ENCODE measurements at regions not wholly inside any gene's neighbourhood (a gene's known extent, or its start where the extent isn't known, plus 50 kb on each side); places are given as distances from the start of the nearest gene placed in this dataset.

DNA sequence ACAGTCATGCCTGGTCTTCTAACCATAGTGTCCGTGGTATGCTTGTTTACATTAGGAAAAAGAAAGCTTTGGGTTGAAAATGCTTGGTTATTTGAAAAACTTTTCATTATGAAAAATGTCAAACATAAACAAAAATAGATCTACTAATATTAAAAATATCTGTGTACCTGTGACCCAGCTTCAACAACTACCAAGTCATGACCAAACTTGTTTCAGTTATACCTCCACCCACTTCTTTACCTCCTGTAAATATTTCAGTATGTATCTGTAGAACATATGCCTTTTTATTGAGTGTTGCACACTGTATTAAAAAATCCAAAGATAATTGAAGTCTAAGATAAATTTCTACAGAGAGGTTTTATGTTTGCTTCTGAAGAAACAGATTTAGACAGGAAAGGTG lies 153.7 kb upstream of the GYPA start:
- no peak overlapping the region for H3K56ac ChIP-seq (ENCODE audit: low read length)
- no peak overlapping the region for H3K4ac ChIP-seq (ENCODE audit: low read depth, low read length)
- no peak overlapping the region for H2AK5ac ChIP-seq (ENCODE audit: low read length)
- H2BK120ac ChIP-seq (ENCODE audit: low read depth, low read length): no peak overlapping the region
- H4K8ac ChIP-seq (ENCODE audit: low read depth, low read length): no peak overlapping the region
- no peak overlapping the region for H3K4me3 ChIP-seq (ENCODE audit: low read length)
- H3K79me1 ChIP-seq (ENCODE audit: low read length): no peaks in the 10 kb centered on the region
- H3K4me2 ChIP-seq (ENCODE audit: low read length): no peak overlapping the region
- DNase-seq: no peak
- H2BK5ac ChIP-seq (ENCODE audit: low read length): no peak overlapping the region
- H3K4me1 ChIP-seq (ENCODE audit: control insufficient read depth, low read depth, low read length): no peaks in the 10 kb centered on the region
- no peaks in the 10 kb centered on the region for H3K27me3 ChIP-seq (ENCODE audit: insufficient read depth, low read length, poor library complexity)
- no peaks in the 10 kb centered on the region for H3K79me2 ChIP-seq (ENCODE audit: control insufficient read depth, insufficient read depth, low read length)
- H4K5ac ChIP-seq (ENCODE audit: low read length): no peak overlapping the region
- H3K23ac ChIP-seq (ENCODE audit: low read length): no peak overlapping the region
- H3K18ac ChIP-seq (ENCODE audit: low read length): no peak overlapping the region
- no peak overlapping the region for H3K9ac ChIP-seq (ENCODE audit: low read length)
- no peak overlapping the region for H2BK15ac ChIP-seq (replicated peaks; ENCODE audit: low read depth)
- H3K27ac ChIP-seq (ENCODE audit: low read depth, low read length): no peak overlapping the region
- H3K36me3 ChIP-seq (ENCODE audit: control insufficient read depth, insufficient read depth, low read length): no peaks in the 10 kb centered on the region
- no CpG with 5 or more reads among the region's 1 CpG for WGBS (ENCODE audit: extremely low coverage, insufficient coverage, low lambda C conversion rate)

- H3K36me3 ChIP-seq (ENCODE audit: control insufficient read depth, insufficient read depth, low read length): no peaks in the 10 kb centered on the region
- no peak overlapping the region for H2BK5ac ChIP-seq (ENCODE audit: low read length)
- H3K27me3 ChIP-seq (ENCODE audit: insufficient read depth, low read length, poor library complexity): no peaks in the 10 kb centered on the region
- no peak overlapping the region for H3K56ac ChIP-seq (ENCODE audit: low read length)
- no peak for DNase-seq
- no peak overlapping the region for H3K4ac ChIP-seq (ENCODE audit: low read depth, low read length)
- H3K18ac ChIP-seq (ENCODE audit: low read length): no peak overlapping the region
- no peak overlapping the region for H4K5ac ChIP-seq (ENCODE audit: low read length)
- H3K4me3 ChIP-seq (ENCODE audit: low read length): no peak overlapping the region
- no peak overlapping the region for H3K27ac ChIP-seq (ENCODE audit: low read depth, low read length)
- no peak overlapping the region for H2BK120ac ChIP-seq (ENCODE audit: low read depth, low read length)
- no peaks in the 10 kb centered on the region for H3K79me1 ChIP-seq (ENCODE audit: low read length)
- no CpG with 5 or more reads among the region's 8 CpGs for WGBS (ENCODE audit: extremely low coverage, insufficient coverage, low lambda C conversion rate)
- H2AK5ac ChIP-seq (ENCODE audit: low read length): no peak overlapping the region
- no peak overlapping the region for H3K23ac ChIP-seq (ENCODE audit: low read length)
- no peaks in the 10 kb centered on the region for H3K4me1 ChIP-seq (ENCODE audit: control insufficient read depth, low read depth, low read length)
- no peak overlapping the region for H4K8ac ChIP-seq (ENCODE audit: low read depth, low read length)
- H3K79me2 ChIP-seq (ENCODE audit: control insufficient read depth, insufficient read depth, low read length): no peaks in the 10 kb centered on the region
- no peak overlapping the region for H2BK15ac ChIP-seq (replicated peaks; ENCODE audit: low read depth)
- H3K4me2 ChIP-seq (ENCODE audit: low read length): no peak overlapping the region
- no peak overlapping the region for H3K9ac ChIP-seq (ENCODE audit: low read length)
Observed at GRCh38 chr4:144295286-144295995, 154.9 kb upstream of the GYPA start.

DNA sequence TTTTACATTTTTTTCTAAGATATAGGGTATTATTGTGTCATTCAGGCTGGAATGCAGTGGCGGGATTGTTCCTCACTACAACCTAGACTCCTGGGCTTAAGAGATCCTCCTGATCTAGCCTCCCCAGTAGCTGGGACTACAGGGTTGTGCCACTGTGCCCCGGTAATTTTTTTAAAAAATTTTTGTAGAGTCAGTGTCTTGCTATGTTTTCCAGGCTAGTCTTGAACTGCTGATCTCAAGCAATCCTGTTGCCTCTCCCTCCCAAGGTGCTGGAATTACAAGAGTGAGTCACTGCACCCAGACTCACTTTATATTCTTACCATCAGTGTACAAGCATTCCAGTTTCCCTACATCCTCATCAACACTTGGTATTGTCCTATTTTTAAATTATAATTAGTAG lies 156.4 kb upstream of the GYPA start:
- no peak overlapping the region for H4K5ac ChIP-seq (ENCODE audit: low read length)
- no peaks in the 10 kb centered on the region for H3K36me3 ChIP-seq (ENCODE audit: control insufficient read depth, insufficient read depth, low read length)
- no peak overlapping the region for H2BK15ac ChIP-seq (replicated peaks; ENCODE audit: low read depth)
- H3K4me2 ChIP-seq (ENCODE audit: low read length): no peak overlapping the region
- no peak overlapping the region for H4K8ac ChIP-seq (ENCODE audit: low read depth, low read length)
- H3K56ac ChIP-seq (ENCODE audit: low read length): no peak overlapping the region
- no peak overlapping the region for H3K18ac ChIP-seq (ENCODE audit: low read length)
- H2BK5ac ChIP-seq (ENCODE audit: low read length): no peak overlapping the region
- WGBS (ENCODE audit: extremely low coverage, insufficient coverage, low lambda C conversion rate): no CpG with 5 or more reads among the region's 2 CpGs
- H3K79me1 ChIP-seq (ENCODE audit: low read length): no peaks in the 10 kb centered on the region
- H2AK5ac ChIP-seq (ENCODE audit: low read length): no peak overlapping the region
- no peak for DNase-seq
- H3K9ac ChIP-seq (ENCODE audit: low read length): no peak overlapping the region
- no peak overlapping the region for H2BK120ac ChIP-seq (ENCODE audit: low read depth, low read length)
- H3K27ac ChIP-seq (ENCODE audit: low read depth, low read length): no peak overlapping the region
- no peak overlapping the region for H3K23ac ChIP-seq (ENCODE audit: low read length)
- H3K4me3 ChIP-seq (ENCODE audit: low read length): no peak overlapping the region
- no peaks in the 10 kb centered on the region for H3K79me2 ChIP-seq (ENCODE audit: control insufficient read depth, insufficient read depth, low read length)
- H3K4ac ChIP-seq (ENCODE audit: low read depth, low read length): no peak overlapping the region
- no peaks in the 10 kb centered on the region for H3K27me3 ChIP-seq (ENCODE audit: insufficient read depth, low read length, poor library complexity)
- no peaks in the 10 kb centered on the region for H3K4me1 ChIP-seq (ENCODE audit: control insufficient read depth, low read depth, low read length)

DNA sequence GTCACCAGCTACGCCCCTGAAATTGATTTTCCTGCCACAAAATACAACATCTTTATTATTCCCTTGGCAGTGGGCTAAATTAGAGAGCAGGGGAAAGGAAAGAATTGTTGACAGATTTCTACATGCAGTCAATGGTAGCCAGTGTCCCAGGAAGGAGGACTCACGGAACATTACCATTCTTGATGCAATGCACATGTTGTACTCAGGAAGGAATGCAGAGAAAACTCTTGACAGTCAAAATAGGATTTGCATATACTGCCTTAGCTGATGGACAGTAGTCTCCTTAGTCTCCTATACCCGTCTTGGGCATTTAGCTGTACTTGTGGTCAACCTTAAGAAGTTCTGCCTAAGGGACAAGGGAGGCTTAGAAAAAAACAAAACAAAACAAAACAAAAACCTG lies 158.0 kb upstream of the GYPA start:
- H3K56ac ChIP-seq (ENCODE audit: low read length): no peak overlapping the region
- no peak overlapping the region for H3K23ac ChIP-seq (ENCODE audit: low read length)
- H3K18ac ChIP-seq (ENCODE audit: low read length): no peak overlapping the region
- H2AK5ac ChIP-seq (ENCODE audit: low read length): no peak overlapping the region
- H3K4me2 ChIP-seq (ENCODE audit: low read length): no peak overlapping the region
- no CpG with 5 or more reads among the region's 3 CpGs for WGBS (ENCODE audit: extremely low coverage, insufficient coverage, low lambda C conversion rate)
- H2BK120ac ChIP-seq (ENCODE audit: low read depth, low read length): no peak overlapping the region
- peaks cover 4% of the 10 kb centered on the region for H3K4me1 ChIP-seq (ENCODE audit: control insufficient read depth, low read depth, low read length)
- H3K36me3 ChIP-seq (ENCODE audit: control insufficient read depth, insufficient read depth, low read length): no peaks in the 10 kb centered on the region
- H3K79me2 ChIP-seq (ENCODE audit: control insufficient read depth, insufficient read depth, low read length): no peaks in the 10 kb centered on the region
- no peaks in the 10 kb centered on the region for H3K27me3 ChIP-seq (ENCODE audit: insufficient read depth, low read length, poor library complexity)
- no peaks in the 10 kb centered on the region for H3K79me1 ChIP-seq (ENCODE audit: low read length)
- H3K4me3 ChIP-seq (ENCODE audit: low read length): no peak overlapping the region
- H3K4ac ChIP-seq (ENCODE audit: low read depth, low read length): no peak overlapping the region
- H2BK5ac ChIP-seq (ENCODE audit: low read length): no peak overlapping the region
- H4K8ac ChIP-seq (ENCODE audit: low read depth, low read length): no peak overlapping the region
- H4K5ac ChIP-seq (ENCODE audit: low read length): no peak overlapping the region
- no peak overlapping the region for H3K27ac ChIP-seq (ENCODE audit: low read depth, low read length)
- H2BK15ac ChIP-seq (replicated peaks; ENCODE audit: low read depth): no peak overlapping the region
- no peak for DNase-seq
- no peak overlapping the region for H3K9ac ChIP-seq (ENCODE audit: low read length)

GRCh38 chr4:144300616-144301015 lies 160.1 kb upstream of the GYPA start:
- no peak overlapping the region for H3K4me2 ChIP-seq (ENCODE audit: low read length)
- no peak overlapping the region for H2BK5ac ChIP-seq (ENCODE audit: low read length)
- H3K9ac ChIP-seq (ENCODE audit: low read length): no peak overlapping the region
- H3K23ac ChIP-seq (ENCODE audit: low read length): no peak overlapping the region
- H3K4ac ChIP-seq (ENCODE audit: low read depth, low read length): no peak overlapping the region
- no peaks in the 10 kb centered on the region for H3K27me3 ChIP-seq (ENCODE audit: insufficient read depth, low read length, poor library complexity)
- H3K4me3 ChIP-seq (ENCODE audit: low read length): no peak overlapping the region
- H3K79me2 ChIP-seq (ENCODE audit: control insufficient read depth, insufficient read depth, low read length): no peaks in the 10 kb centered on the region
- H2BK120ac ChIP-seq (ENCODE audit: low read depth, low read length): no peak overlapping the region
- H3K79me1 ChIP-seq (ENCODE audit: low read length): no peaks in the 10 kb centered on the region
- no CpG with 5 or more reads among the region's 2 CpGs for WGBS (ENCODE audit: extremely low coverage, insufficient coverage, low lambda C conversion rate)
- no peak for DNase-seq
- no peak overlapping the region for H3K56ac ChIP-seq (ENCODE audit: low read length)
- H2AK5ac ChIP-seq (ENCODE audit: low read length): no peak overlapping the region
- no peak overlapping the region for H3K27ac ChIP-seq (ENCODE audit: low read depth, low read length)
- H3K18ac ChIP-seq (ENCODE audit: low read length): no peak overlapping the region
- peaks cover 4% of the 10 kb centered on the region for H3K4me1 ChIP-seq (ENCODE audit: control insufficient read depth, low read depth, low read length)
- H2BK15ac ChIP-seq (replicated peaks; ENCODE audit: low read depth): no peak overlapping the region
- H4K5ac ChIP-seq (ENCODE audit: low read length): no peak overlapping the region
- H4K8ac ChIP-seq (ENCODE audit: low read depth, low read length): no peak overlapping the region
- H3K36me3 ChIP-seq (ENCODE audit: control insufficient read depth, insufficient read depth, low read length): no peaks in the 10 kb centered on the region

All from mesendoderm (in vitro differentiated cells).